ENCODE measurements at regions not wholly inside any gene's neighbourhood (a gene's known extent, or its start where the extent isn't known, plus 50 kb on each side); places are given as distances from the start of the nearest gene placed in this dataset.

DNA sequence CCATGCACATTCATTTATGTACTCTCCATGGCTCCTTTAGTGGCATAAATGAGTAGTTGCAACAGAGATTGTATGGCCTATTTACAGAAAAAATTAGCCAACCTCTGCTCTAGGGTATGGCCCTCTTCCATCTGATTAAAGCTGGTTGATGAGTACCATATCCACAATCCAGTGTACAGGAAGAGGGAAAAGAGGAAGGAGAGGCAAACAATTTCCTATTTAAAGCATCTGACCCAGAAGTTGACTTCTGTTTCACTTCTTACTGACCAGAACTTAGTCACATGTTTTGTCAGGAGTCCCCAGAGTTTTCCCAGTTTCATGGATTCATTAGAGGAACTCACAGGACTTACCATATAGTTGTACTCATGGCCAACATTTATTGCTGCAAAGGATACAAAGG is 68.6 kb upstream of the STARD4 start:
- intact Hi-C loops (cut with DNase I) = no loop called here
- no peak for DNase-seq (ENCODE audit: extremely low spot score)
- no peak overlapping the region for H3K27ac ChIP-seq (replicated peaks in 1 of 4)
- peaks cover 0 to 3% (median 0%) of the 10 kb centered on the region in 4 donors for H3K4me1 ChIP-seq
- TF ChIP-seq, protein P1, sequence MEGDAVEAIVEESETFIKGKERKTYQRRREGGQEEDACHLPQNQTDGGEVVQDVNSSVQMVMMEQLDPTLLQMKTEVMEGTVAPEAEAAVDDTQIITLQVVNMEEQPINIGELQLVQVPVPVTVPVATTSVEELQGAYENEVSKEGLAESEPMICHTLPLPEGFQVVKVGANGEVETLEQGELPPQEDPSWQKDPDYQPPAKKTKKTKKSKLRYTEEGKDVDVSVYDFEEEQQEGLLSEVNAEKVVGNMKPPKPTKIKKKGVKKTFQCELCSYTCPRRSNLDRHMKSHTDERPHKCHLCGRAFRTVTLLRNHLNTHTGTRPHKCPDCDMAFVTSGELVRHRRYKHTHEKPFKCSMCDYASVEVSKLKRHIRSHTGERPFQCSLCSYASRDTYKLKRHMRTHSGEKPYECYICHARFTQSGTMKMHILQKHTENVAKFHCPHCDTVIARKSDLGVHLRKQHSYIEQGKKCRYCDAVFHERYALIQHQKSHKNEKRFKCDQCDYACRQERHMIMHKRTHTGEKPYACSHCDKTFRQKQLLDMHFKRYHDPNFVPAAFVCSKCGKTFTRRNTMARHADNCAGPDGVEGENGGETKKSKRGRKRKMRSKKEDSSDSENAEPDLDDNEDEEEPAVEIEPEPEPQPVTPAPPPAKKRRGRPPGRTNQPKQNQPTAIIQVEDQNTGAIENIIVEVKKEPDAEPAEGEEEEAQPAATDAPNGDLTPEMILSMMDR (IDR thresholded peaks at IDR 0.05) = no peak
- TF ChIP-seq POLR2A (IDR thresholded peaks at IDR 0.05; ENCODE audit: low read depth) (no peak), EP300 (IDR thresholded peaks at IDR 0.05) (no peak), POLR2AphosphoS5 (IDR thresholded peaks at IDR 0.05) (no peak)
- no peaks in the 10 kb centered on the region for H3K27me3 ChIP-seq
- no peak overlapping the region for H3K4me3 ChIP-seq
- H3K9me3 ChIP-seq = no peaks in the 10 kb centered on the region
- H3K36me3 ChIP-seq = no peaks in the 10 kb centered on the region

DNA sequence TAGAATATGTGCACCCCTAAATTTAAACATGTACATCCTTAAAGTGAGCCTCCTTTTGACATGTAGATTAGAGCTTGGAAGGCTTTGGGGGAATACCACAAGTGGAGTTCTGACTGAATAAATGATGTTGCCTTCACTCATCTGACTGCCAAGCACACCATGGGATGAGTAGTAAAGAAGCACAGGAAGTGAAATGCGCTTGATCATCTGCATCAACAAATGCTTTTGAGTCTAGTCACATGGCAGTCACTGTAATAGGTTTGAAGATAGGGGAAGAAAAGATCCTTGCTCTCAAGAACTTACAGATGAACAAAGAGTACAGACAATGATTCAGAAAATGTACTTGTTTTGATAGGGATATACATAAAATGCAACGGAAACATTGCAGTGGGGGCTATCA is 62.0 kb upstream of the STARD4 start:
- Histone ChIP-seq H3K36me3 (no peaks in the 10 kb centered on the region), H3K27ac (replicated peaks in 1 of 4) (no peak overlapping the region), H3K4me1 (no peaks in the 10 kb centered on the region), H3K9me3 (no peaks in the 10 kb centered on the region), H3K4me3 (no peak overlapping the region), H3K27me3 (no peaks in the 10 kb centered on the region)
- intact Hi-C loops (cut with DNase I) = no loop called here
- 93% methylated on average over 2 of the region's 2 CpGs for WGBS
- DNase-seq (ENCODE audit: extremely low spot score) = no peak
- TF ChIP-seq, protein P1 (IDR thresholded peaks at IDR 0.05) = no peak
- TF ChIP-seq EP300 (IDR thresholded peaks at IDR 0.05) (no peak), POLR2A (IDR thresholded peaks at IDR 0.05; ENCODE audit: low read depth) (no peak), POLR2AphosphoS5 (IDR thresholded peaks at IDR 0.05) (no peak)

DNA sequence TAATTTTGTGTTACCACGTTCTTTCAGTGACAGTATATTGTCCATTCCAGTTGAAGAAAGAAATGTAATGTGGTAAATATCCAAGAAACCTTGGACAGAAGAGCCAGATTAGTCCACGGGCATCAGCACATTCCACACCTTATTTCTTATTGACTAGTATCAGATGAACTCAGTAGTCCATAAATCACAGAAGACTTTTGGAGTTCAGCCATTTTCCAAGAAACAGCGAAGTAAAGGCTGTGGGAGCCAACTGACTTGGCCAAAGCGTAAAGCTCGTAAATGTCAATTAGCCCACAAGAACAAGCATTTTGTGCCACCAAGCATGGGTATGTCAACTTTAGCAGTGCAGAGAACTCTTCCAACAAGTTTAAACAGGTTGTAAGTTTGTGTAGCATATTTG is 60.2 kb upstream of the STARD4 start:
- no peak for DNase-seq (ENCODE audit: extremely low spot score)
- WGBS = 91% methylated on average over 5 of the region's 5 CpGs
- intact Hi-C loops (cut with DNase I) = no loop called here
- H3K4me3 ChIP-seq = no peak overlapping the region
- H3K27me3 ChIP-seq = no peaks in the 10 kb centered on the region
- H3K27ac ChIP-seq (replicated peaks in 1 of 4) = no peak overlapping the region
- H3K36me3 ChIP-seq = no peaks in the 10 kb centered on the region
- TF ChIP-seq, protein P1 (IDR thresholded peaks at IDR 0.05) = no peak
- TF ChIP-seq POLR2AphosphoS5 (IDR thresholded peaks at IDR 0.05) (no peak), POLR2A (IDR thresholded peaks at IDR 0.05; ENCODE audit: low read depth) (no peak), EP300 (IDR thresholded peaks at IDR 0.05) (no peak)
- no peaks in the 10 kb centered on the region for H3K4me1 ChIP-seq
- no peaks in the 10 kb centered on the region for H3K9me3 ChIP-seq

DNA sequence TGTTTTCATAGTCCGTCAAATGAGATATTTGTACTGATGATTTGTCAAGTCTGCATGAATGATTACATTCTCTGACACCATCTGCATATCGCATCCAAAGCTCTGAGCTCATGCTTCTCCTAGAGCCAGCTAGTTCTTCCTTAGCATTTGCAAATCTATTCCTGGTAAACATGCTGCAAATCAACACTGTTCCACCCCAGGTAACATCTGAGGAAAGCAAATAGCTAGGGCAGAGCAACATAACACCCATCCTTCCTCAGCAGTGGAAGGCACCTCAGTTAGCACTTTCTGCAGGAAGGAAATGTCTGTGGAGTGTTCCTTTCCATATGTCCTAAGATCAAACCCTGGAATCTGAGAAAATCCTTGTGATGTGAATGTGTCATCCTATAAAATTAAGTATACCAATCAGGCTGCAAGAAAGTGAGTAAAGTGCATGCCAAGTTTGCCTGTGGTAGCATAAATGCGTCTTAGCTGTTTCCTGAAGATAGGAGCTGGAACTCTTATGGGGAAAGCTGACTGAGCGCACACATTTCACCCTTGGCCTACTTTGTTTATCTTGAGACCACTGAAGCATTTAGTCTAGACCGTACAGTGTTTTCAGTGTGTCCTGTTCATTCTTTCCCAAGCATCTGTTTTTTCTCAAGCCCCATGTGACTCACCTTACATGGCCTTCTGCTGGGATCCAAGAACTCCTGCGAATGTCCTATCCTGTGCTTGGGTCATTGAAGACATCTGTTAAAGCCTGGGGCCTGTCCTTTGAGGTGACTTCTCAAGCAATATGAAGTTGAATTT is 50.9 kb upstream of the STARD4 start:
- intact Hi-C loops (cut with DNase I) = no loop called here
- no peak for TF ChIP-seq POLR2AphosphoS5 (IDR thresholded peaks at IDR 0.05)
- TF ChIP-seq POLR2A (IDR thresholded peaks at IDR 0.05; ENCODE audit: low read depth) = no peak
- TF ChIP-seq, protein P1 (IDR thresholded peaks at IDR 0.05) = no peak
- TF ChIP-seq EP300 (IDR thresholded peaks at IDR 0.05) = no peak
- no peak for DNase-seq (ENCODE audit: extremely low spot score)

More for the DNA sequence above, 50.9 kb upstream of the STARD4 start:
- WGBS = 40% methylated on average over 6 of the region's 6 CpGs
- Histone ChIP-seq H3K27ac (replicated peaks in 1 of 4) (no peak overlapping the region), H3K27me3 (no peaks in the 10 kb centered on the region), H3K36me3 (no peaks in the 10 kb centered on the region), H3K4me1 (peaks cover 0 to 14% (median 4%) of the 10 kb centered on the region in 4 donors), H3K4me3 (no peak overlapping the region), H3K9me3 (peaks cover 0 to 5% (median 0%) of the 10 kb centered on the region in 4 donors)

Measured in esophagus muscularis mucosa (tissue), 4 donors.